Suprapubic skin (tissue), 3 donors: ENCODE measurements at regions not wholly inside any gene's neighbourhood (a gene's known extent, or its start where the extent isn't known, plus 50 kb on each side); places are given as distances from the start of the nearest gene placed in this dataset.

Source experiments
- POLR2A ChIP-seq, 2 donors: fragments of 450-650 bp; IDR thresholded peaks; one replicate each; pipeline ENCODE4 v1.6.1; 2017; ENCODE audit warnings: antibody characterized with exemption in 2 of 2, mild to moderate bottlenecking in 2 of 2, moderate library complexity in 2 of 2
- TF ChIP-seq, protein P1 (sequence below), 2 donors: fragments of 200-600 bp in 1 of 2; fragments of 450-650 bp in 1 of 2; sonication (generic) in 1 of 2; IDR thresholded peaks; one replicate each; pipeline ENCODE4 v1.5.1; 2016 to 2019; ENCODE audit warnings: antibody characterized with exemption in 2 of 2, mild to moderate bottlenecking in 1 of 2, moderate library complexity in 1 of 2

DNA sequence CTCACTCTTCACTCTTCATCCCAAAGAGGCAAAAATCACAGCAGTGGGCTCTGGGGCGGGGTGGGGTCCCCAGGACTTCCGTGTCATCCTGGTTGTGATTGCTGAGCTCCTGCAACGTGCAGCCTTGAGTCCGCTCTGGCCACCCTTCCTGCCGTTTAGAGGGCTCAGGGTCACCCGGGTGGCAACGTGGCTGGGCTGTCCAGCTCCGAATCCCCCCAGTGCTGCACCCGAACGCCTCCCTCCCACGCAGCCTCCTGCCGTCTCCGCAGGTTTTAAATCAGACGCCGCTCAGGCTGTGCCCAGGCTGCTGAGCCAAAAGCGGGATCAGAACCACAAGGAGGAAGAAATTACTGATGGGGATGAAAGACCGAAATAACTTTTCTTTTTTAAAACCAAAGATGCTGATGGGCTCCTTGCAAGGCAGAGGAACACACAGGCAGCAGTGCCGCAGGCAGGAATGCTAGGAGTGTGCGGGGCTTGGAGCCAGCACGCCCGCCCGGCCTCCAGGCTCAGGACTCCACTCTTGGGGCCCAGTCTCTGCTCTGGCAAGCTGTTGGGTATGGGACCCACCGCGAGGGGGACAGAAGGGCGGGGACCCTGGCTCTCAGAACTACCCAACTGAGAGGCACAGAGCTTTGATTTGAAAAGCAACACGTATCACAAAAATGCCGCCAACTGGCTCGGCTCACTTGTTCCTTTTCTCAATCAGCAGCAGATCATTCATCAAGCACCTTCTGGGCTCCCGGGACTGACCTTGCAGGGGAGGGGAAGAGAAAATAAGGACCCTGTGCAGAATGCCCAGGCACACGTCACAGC is 313.0 kb downstream of the CTTN start:
- TF ChIP-seq, protein P1, sequence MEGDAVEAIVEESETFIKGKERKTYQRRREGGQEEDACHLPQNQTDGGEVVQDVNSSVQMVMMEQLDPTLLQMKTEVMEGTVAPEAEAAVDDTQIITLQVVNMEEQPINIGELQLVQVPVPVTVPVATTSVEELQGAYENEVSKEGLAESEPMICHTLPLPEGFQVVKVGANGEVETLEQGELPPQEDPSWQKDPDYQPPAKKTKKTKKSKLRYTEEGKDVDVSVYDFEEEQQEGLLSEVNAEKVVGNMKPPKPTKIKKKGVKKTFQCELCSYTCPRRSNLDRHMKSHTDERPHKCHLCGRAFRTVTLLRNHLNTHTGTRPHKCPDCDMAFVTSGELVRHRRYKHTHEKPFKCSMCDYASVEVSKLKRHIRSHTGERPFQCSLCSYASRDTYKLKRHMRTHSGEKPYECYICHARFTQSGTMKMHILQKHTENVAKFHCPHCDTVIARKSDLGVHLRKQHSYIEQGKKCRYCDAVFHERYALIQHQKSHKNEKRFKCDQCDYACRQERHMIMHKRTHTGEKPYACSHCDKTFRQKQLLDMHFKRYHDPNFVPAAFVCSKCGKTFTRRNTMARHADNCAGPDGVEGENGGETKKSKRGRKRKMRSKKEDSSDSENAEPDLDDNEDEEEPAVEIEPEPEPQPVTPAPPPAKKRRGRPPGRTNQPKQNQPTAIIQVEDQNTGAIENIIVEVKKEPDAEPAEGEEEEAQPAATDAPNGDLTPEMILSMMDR (IDR thresholded peaks at IDR 0.05), result no peak
- no peak for TF ChIP-seq POLR2A (IDR thresholded peaks at IDR 0.05)
